ENCODE measurements at regions not wholly inside any gene's neighbourhood (a gene's known extent, or its start where the extent isn't known, plus 50 kb on each side); places are given as distances from the start of the nearest gene placed in this dataset.

GRCh38 chr11:70570693-70571395, 172.5 kb downstream of the CTTN start:
- no peak for DNase-seq (ENCODE audit: low read depth in 2 of 2)

DNA sequence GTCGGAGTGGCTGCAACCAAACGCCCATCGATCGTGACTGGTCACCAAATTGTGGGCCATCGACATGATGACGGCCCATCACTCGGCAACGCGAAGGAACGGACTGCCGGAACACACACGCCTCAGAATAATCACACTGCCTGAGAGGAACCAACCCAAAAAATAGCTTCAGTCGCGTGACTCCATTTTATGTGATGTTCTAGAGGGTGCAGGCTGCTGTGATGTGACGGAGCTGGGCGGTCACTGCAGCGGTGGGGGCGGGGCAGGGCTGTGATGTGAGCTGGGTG, 174.6 kb downstream of the CTTN start:
- DNase-seq (ENCODE audit: low read depth in 2 of 2): no peak

DNA sequence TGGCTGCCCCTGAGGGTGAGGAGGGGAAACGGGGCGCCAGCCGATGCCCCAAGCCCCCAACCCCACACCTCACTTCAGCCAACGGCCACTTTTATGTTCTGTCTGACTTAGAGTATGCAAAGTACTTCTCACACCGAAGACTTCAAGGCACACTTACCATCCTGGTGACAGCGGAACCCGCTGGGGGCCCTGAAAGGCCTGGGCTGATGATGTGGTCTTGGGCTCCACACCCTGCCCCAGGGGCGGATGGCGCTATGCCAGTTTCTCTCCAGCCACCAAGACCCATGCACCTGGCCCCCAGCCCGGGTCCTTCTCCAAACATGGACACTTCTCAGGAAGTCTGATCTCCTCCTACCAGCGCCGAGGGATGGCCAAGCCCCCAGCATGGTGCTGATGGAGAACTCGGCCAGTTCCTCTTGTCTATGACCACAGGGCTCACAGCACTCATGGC, 175.4 kb downstream of the CTTN start:
- DNase-seq (ENCODE audit: low read depth in 2 of 2): no peak

- no peak for DNase-seq (ENCODE audit: low read depth in 2 of 2)
Observed at GRCh38 chr11:70574725-70575347, 176.5 kb downstream of the CTTN start.

DNA sequence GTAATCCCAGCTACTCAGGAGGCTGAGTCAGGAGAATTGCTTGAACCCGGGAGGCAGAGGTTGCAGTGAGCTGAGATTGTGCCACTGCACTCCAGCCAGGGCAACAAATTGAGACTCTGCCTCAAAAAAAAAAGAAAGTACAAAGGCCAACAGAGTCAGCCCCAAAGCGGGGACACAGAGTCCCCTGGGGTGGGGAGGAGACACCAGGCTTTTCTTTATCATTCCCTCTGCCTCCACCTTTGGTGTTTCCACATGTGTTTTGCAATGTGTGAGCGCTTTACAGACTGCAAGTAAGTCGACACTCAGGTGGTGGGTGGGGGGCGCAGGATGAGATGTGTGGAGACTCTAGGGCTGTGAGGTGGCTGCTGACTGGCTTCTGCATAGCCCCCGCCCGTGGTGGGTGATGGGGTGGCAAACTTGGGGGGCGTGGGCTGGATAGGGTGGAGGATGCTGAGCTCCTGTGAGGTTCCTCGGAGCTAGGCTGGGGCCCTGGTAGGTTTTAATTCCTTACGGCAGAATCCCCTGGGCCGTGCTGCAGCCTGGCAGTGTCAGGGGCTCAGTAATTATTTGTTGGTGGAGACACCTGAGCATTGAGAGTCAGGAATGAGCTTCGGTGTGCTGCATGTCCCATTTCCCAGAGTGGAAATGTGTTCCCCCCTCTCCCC, 177.2 kb downstream of the CTTN start:
- DNase-seq (ENCODE audit: low read depth in 2 of 2): no peak

DNA sequence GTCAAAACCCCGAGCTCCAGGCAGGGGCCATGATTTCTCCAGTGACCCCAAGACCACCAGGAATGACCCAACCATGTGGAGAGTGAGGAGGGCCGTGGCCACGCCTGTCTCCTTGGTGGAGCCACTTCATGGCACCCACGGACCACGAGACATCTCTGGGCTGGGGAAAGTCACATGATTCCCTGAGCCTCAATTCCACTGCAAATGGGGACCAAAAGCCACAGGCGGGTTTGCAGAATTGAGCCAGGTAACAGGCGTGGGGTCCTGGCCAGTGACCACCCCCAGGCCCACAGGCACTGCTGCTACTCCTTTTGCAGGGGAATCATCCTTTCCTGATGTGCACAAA, 178.9 kb downstream of the CTTN start:
- DNase-seq (ENCODE audit: low read depth in 2 of 2): no peak

GRCh38 chr11:70577948-70578347, 179.6 kb downstream of the CTTN start:
- DNase-seq (ENCODE audit: low read depth in 2 of 2): no peak

- DNase-seq (ENCODE audit: low read depth in 2 of 2): no peak
Observed at GRCh38 chr11:70578371-70578770, 180.0 kb downstream of the CTTN start.

DNA sequence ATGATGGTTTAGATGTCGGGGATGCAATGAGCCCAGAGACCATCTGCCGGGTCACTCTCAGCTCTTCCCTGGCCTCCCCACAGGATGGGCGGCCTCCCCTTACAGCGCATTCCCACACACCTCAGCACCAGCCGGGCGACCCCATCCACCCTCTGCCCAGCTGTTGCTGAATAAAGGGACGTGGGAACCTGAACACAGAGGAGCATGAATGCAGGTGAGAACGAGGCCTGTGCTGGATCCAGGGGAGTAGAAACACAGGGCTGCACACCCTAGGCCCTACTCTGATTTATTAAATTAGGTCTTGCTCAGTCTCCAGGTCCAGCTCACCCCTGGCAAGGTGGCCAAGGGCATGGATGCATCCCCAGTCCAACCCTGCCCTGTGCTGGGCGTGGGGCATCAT, 180.5 kb downstream of the CTTN start:
- DNase-seq (ENCODE audit: low read depth in 2 of 2): no peak

GRCh38 chr11:70579316-70579955, 181.1 kb downstream of the CTTN start:
- no peak for DNase-seq (ENCODE audit: low read depth in 2 of 2)

GRCh38 chr11:70580036-70580805, 181.9 kb downstream of the CTTN start:
- DNase-seq (ENCODE audit: low read depth in 2 of 2): no peak

GRCh38 chr11:70581991-70582885, 183.9 kb downstream of the CTTN start:
- DNase-seq (ENCODE audit: low read depth in 2 of 2): no peak

- DNase-seq (ENCODE audit: low read depth in 2 of 2): no peak
Observed at GRCh38 chr11:70582886-70583641, 184.7 kb downstream of the CTTN start.

GRCh38 chr11:70583781-70584218, 185.5 kb downstream of the CTTN start:
- no peak for DNase-seq (ENCODE audit: low read depth in 2 of 2)

- no peak for DNase-seq (ENCODE audit: low read depth in 2 of 2)
Observed at GRCh38 chr11:70584498-70585235, 186.3 kb downstream of the CTTN start.

DNA sequence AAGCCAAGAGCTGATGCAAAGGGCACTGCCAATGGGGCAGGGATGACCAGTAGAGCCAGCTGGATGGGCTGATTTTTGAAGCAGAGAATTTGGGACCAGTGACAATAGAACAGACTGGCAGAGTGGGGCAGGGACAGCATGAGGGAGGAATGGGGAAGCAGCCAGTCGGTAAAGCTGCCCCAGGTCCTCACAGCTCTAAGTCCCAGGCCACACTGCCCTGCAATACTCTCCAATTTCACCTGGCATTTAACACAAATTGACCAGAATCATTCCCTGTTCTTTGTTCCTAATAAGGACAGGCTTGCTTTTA, 186.9 kb downstream of the CTTN start:
- DNase-seq (ENCODE audit: low read depth in 2 of 2): no peak

DNA sequence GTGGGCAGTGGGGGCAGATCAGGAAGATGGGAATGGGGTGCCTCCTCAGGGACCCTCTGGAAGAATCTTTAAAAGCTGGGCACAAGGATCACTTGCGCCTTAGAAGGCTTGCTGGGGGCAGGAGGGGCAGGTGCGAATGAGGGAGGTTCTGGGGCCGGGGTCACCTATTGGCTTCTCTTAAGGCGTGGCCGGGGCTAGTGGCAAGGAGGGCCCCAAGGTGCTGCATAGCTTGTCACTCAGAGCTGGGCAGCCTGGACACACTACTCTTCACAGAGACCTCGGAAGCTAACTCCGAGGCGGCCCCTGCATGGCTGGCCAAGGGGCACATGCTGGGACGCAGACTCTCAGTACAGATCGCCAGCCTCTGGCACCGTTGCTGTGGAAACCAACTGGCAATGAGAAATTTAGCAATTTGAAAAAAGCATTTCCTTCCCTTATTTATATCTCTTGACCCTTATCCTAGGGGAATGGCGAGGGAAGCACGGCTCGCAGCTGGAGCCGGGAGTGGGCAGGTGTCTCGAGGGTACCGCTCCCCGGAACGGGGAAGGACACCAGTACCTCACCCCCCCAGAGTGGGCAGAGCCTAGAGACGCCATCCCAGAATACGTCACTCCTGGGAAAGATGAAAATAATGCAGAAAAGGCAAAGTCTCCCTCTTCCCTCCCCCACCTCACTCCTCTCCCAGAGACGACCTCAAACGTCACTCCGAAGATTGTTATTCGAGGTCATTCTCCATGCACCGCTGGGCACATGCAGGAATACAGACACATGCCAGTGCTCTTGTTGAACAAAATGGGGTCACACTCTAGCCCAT, 188.1 kb downstream of the CTTN start:
- DNase-seq (ENCODE audit: low read depth in 2 of 2): no peak

- DNase-seq (ENCODE audit: low read depth in 2 of 2): no peak
Observed at GRCh38 chr11:70587075-70587389, 188.7 kb downstream of the CTTN start.

GRCh38 chr11:70590356-70590991, 192.1 kb downstream of the CTTN start:
- DNase-seq (ENCODE audit: low read depth in 2 of 2): no peak
